Stimulated activated CD8-positive, alpha-beta memory T cell treated with anti-CD3 and anti-CD28 coated beads, Interleukin-4, amount 100 ng/mL, for 48 hours (primary cell): ENCODE measurements at regions not wholly inside any gene's neighbourhood (a gene's known extent, or its start where the extent isn't known, plus 50 kb on each side); places are given as distances from the start of the nearest gene placed in this dataset.

Experiments
- DNase-seq: peaks from one replicate; pipeline ENCODE4 v3.0.0-alpha.2; 2020

DNA sequence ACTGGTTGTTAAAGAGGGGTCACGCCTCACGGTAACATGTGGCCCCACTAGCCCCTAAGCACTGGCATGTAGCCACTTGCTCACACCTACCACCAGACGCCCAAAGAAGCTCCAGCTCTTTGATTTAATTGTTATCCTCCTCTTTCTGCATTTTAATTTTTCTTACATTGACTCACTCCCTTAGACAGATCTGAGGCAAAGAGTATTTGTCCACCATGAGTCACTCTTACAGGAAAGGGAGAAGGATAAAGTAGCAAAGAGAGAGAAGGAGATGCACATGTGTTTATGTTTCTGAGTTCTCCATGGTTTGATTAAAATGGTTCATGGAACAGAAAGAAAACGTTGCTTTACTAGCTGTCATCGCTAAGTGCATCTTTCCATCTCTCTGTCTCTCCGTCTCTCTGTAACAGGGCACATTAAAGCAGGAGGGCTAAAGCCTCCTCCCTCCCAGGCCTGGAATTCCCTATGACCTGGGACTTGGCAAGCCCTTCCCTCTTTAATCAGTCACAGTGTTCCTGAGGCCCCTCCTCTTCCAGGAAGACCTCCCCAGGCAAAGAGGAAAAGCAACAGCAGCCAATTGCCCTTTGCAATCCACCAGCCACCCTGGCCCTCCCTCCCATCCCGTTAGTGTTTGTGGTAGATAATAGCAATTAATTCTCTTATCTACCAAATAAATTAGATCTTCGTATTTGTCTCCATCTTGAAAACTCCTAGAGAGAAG lies 112.8 kb upstream of the TSHZ2 start:
- no peak for DNase-seq

DNA sequence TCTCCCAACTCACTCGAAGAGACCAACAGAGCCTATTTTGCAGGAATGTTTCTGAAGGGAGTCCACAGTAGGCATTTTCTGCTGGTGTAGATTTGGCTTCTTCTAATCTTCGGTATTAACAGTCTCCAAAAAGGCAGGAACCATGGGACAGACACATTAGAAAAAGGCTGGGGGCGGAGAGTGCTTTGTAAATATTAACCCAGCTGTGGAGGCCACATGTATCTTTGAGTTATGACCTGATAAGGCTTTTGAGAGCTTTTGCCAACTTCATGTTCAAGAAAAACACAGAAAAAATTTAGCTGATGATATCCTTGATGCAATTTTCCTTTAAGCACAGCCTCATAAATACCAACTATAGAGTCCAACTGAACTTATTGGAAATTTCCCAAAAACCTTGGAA lies 119.4 kb upstream of the TSHZ2 start:
- no peak for DNase-seq

DNA sequence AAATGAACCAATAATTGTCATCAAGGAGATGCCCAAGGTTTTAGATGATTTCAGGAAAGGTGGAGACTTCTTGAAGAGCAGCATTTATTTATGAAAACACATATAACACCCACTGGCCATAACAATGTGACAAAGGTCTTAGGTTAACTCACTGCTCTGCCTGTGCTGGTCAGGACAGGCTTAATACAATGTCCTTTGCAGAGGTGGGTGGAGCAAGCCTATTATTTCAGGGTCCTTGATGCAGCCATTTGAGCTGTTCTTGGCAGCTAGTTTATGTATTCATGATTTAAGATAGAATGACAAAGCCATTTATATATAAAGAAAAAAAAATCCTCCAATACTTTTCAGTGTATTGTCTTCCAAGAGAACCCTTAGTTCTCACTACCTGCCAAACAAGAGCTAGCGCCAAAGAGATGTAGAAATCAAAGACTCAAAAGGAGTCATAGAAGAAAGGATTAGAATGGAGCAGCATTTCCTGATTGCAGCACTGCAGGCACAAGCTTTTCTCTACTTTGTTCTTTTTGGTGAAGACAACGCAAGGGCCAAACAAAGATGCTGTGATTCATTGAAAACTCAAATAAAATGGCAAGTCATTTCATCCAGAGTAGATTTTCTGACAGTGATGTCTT lies 124.3 kb upstream of the TSHZ2 start:
- no peak for DNase-seq

- no peak for DNase-seq
These were observed 125.0 kb upstream of the TSHZ2 start for GRCh38 chr20:52847029-52847660.

- no peak for DNase-seq
These were observed 127.1 kb upstream of the TSHZ2 start for GRCh38 chr20:52845044-52845443.

DNA sequence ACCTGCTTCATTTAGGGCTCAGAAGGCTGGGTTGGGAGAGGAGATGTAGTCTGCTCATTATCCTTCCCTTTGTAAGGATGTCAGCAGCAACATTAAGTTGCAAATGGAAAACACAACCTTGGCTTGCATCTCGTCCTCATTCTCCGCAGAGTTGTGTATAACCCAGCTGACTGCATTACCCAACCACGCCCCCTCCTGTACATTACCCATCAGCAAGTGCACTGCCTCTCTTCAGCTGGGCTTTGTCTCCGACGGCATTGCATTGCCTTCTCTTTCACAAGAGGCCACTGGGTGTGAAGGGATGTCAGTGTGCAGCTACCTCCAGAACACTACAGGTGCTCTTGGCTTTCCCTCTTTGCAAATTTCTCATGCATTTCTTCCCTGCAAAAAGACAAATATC lies 128.7 kb upstream of the TSHZ2 start:
- no peak for DNase-seq

DNA sequence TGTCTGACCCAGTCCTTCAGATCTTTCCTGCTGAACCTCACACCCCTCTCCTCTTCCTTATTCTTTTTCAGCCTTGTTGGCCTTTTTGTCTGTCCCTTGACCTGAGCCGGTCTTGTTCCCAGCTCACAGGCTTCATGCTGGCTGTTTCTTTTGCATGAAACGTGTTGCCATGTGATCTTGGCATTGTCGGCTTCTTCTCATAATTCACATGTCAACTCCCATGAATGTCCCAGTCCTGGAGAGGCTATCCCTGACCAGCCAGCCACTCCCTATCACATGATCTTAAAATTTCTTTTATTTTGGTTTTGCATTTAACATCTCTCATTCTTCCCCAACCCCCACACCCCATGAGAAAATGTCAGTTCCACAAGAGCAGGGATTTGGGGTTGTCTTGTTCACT lies 131.2 kb upstream of the TSHZ2 start:
- DNase-seq = no peak

DNA sequence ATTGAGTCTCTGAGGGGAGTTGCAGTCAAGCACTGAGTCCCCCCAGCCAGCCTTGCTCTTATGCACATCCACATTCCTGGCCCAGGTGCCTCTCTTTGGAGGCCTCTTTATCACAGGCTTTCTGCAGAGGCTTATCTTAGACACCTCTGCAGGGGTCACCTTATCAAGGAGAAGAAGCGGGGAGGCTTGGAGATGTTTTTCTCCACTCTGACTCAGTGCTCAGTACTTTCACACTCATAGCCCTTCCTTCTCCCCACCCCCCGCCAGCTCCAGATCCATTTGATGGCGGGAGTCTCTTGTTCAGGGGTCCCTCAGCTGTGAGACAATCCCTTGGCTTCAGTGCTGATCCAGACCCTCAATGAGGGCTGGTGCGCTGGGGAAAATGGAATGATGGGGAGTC lies 132.1 kb upstream of the TSHZ2 start:
- DNase-seq = no peak

- no peak for DNase-seq
These were observed 133.5 kb upstream of the TSHZ2 start for GRCh38 chr20:52838510-52839241.

DNA sequence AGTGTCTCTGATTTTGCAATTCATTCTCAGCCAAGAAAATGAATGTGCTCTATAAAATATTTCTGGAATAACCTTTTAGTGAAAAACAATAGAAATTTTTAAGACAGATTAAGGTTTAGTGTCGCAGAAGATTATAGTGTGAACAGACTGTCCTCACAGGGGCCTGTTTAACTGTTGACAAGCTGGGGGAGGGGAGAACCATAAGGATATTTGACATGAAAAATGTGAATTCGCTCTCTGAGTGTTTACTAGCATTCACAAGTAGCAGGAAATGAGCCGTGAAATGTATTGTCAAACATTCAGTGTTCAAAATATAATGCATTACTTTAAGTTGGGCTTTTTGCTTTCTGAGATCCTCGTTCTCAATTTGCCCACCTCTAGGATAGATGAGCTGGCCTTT lies 134.8 kb upstream of the TSHZ2 start:
- no peak for DNase-seq

DNA sequence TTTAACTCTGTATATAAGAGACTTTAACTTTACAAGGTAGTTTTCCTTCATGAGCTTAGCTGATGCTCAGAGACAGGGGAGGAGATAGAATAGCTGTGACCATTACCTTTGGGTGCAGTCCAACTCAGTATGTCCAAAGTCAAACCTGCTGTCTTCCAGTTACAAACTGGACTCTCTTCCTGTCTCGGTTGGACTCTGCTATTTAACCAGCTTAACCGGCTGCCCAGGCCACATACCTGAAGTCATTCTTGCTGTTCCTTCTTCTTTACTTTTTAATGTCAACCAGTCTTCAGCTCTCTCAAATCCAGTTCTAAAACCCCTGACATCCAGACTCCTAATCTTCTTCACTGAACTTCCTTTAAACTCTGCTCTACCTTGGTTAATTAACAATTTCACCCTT lies 138.3 kb upstream of the TSHZ2 start:
- DNase-seq = no peak

- no peak for DNase-seq
These were observed 139.9 kb upstream of the TSHZ2 start for GRCh38 chr20:52832151-52832774.

- no peak for DNase-seq
These were observed 141.6 kb upstream of the TSHZ2 start for GRCh38 chr20:52830598-52830997.

DNA sequence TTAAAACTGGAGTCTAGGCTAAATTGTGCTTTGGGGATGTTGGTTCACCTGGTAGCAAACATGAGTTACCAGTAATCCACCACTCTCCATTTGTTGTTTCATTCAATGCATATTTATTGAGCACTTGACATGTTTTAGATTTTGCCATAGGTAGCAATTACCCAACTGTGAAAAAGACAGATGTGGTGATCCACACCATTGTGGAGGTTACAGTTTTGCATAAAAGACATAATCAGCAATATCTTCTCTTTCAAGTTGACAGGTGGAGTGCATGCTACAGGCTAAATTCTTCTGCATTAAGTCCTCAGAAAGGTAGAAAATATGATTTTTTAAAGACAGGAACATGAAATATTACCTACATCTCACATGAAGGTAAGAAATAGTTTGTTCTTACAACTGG lies 143.0 kb upstream of the TSHZ2 start:
- DNase-seq = no peak

DNA sequence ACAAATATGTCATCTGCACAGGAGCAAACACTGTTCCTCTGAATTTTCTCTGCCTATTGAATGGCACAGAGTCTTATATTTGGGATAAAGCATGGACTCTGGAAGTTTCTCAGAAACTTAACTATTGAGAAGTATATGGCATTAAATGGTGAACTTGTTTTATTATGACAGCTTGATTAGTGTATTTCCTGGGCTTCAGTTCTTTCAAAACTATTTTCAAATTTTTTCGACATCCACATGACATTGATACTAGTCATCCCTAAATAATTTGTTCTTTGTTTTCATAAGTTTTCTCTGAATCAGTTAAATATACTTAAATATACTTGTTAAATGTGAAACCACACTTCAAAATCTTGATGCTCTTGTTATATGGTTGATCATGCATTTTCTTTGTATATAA lies 144.0 kb upstream of the TSHZ2 start:
- no peak for DNase-seq

DNA sequence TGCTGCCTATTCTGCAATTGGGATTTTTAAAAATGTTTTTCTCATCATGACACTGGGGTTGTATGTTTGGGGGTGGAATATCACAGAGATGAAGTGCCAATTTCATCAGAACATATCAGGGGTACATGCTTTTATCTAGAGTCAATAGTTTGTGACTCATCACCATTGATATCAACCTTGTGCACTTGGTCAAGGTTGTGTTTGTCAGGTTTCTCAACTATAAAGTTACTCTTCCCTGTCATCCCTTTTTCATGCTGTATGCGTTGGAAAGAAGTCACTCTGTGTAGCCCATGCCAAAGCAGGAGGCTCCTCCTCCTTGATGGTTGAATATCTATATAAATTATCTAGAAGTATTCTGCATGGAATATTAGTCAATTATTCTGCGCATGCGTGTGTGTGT lies 145.4 kb upstream of the TSHZ2 start:
- no peak for DNase-seq

GRCh38 chr20:52826321-52826720 lies 145.8 kb upstream of the TSHZ2 start:
- DNase-seq = no peak

- no peak for DNase-seq
These were observed 147.5 kb upstream of the TSHZ2 start for GRCh38 chr20:52824494-52825216.

DNA sequence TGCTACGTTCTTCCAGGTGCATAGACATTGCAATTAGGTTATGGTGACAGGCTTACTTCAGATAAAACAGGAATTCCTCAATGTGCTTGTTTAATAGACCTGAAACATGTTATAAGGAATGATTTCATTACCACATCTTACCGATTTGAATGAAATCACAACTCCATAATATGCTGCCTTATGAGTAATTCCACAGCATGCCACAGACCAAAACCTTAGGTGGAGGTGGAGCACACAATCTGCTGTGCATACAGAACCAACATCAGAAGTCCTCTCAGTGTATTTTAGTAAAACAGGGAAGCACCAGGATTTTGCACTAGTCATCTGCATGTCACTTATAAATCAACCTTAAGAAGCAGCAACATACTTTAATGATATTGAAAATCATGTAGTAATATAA lies 148.9 kb upstream of the TSHZ2 start:
- no peak for DNase-seq

- DNase-seq = no peak
These were observed 151.4 kb upstream of the TSHZ2 start for GRCh38 chr20:52820641-52821292.

DNA sequence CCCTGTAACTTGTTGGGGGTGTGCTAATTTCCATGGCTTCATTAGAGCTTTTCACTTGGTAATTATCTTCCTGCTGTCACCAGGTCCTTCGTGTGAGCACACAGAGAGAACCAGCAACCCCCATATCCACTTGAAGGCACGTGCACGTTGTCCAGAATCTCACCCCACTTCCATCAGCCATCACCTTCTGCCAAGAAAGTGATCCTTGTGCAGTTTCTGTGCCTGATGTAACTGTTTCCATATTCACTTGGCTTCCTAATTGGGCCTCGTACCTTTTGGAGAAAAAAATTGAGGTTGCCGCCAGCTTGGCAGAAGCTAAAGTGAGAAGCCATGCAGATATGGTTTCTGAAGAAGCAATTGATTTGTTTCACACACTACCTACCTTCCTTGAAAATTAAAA lies 153.7 kb upstream of the TSHZ2 start:
- no peak for DNase-seq

GRCh38 chr20:52817981-52818380 lies 154.2 kb upstream of the TSHZ2 start:
- DNase-seq = no peak
